ENCODE measurements at regions not wholly inside any gene's neighbourhood (a gene's known extent, or its start where the extent isn't known, plus 50 kb on each side); places are given as distances from the start of the nearest gene placed in this dataset.
"Not testable (repeated sequence)": the region's sequence is repeated elsewhere in the genome, so short reads cannot be mapped to it uniquely, and the experiment has no call there.

DNA sequence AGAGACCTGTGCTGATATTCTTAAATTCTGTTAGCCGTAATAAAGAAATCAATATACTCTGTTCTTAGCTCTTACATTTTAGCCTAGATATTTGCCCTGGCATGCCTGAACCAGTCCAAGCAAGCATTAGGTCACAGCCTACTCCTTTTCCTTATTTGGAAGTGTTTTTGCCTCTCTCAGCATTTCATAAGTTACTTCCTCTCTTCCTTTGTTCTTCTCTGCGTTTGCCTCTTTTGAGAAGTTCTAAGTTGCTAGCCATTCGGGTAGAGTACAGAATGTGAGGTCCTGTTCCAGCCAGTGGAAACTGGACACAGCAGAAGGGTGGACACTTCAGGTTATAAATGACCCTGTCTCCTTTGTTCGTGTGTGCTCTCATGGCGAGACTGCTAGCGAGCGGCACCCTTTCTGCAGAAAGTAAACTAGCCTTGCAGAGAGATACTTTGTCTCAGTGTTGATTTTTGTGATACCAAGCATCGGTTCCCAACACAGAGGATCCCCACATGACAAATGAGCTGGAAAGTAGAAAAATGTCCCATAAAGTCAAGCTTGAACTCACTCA is 75.0 kb upstream of the FAM153A start:
- DNase-seq = not testable (repeated sequence)

DNA sequence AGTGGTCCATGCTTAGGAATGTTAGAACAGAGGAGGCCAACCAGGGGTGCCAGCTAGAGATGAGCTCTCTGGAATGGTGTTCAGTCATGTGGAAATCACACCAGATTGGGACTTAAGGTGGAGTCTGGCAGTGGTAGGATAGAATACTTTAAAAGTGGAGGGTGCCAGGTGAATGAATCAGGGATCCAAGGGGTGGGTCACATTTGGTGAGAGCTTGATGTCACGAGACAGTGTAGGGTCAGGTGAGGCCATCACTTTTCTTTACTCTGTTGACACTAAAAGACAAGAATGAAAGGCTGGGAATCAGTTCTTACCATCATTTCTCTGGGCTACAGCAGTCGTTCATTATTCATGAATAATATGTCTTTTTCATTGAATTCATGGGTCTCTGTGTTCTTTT is 73.8 kb upstream of the FAM153A start:
- not testable (repeated sequence) for DNase-seq

DNA sequence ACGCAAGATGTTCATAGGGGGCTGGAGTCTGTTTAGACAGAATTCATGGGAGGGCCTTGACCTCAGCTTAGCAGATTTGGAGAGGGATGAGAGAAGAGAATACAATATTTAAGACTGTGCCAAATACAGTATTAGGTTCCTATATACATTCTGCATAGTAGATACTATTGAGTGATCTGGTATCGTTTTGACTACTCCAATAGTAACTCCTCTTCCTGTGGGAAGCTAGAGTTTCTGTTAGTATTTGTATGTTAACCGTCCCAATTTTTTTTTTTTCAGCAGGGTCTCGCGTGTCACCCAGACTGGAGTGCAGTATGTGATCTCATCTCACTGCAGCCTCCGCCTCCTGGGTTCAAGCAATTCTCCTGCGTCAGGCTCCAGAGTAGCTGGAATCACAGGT is 65.2 kb upstream of the FAM153A start:
- DNase-seq = not testable (repeated sequence)

DNA sequence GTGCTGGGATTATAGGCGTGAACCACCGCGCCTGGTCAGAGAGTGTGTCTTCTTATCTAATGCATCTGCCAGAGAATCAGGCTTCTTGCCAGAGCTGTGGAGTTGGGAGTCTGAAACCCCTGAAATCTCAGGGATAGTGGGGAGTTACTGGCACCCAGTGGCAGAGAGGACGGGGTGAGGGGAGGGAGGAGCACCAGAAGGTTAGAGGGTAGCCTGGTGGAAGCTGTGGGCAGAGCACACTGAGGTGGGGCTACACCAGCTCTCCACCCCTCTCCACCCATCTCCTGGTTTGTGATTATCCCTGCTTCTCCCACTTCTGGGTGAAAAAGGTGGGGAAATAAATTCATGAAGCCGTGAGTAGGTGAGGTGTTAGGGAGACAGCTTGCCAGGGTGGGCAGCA is 63.9 kb upstream of the FAM153A start:
- not testable (repeated sequence) for DNase-seq

- not testable (repeated sequence) for DNase-seq
Observed at GRCh38 chr5:177845906-177846305, 63.2 kb upstream of the FAM153A start.

DNA sequence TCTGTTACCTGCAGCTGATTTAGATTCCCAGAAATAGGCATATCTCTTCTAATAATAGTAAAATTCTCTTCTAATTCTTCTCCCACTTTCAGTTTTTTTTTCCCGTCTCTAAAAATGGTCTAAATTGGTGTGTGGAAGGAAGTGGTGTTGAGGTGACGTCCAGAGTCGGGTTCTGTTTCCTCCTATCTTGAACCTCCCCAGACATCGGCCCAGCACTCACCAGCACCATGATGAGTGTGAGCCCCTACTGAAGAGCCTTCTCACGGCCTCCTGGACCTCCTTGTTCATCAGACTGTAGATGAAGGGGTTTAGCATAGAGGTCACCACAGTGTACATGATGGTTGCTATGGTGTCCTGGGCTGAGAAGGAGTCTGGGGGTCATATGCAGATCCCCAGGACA is 53.5 kb upstream of the FAM153A start:
- DNase-seq = not testable (repeated sequence)
